Tongue (tissue), 1 donor: ENCODE measurements at regions not wholly inside any gene's neighbourhood (a gene's known extent, or its start where the extent isn't known, plus 50 kb on each side); places are given as distances from the start of the nearest gene placed in this dataset.

Source experiments
- DNase-seq: peaks from one replicate; pipeline ENCODE4 v3.0.0-alpha.2; 2015

- no peak for DNase-seq
Observed at GRCh38 chr21:41080485-41081121, 87.4 kb upstream of the BACE2 start.

- peak; percentile 92 for DNase-seq
Observed at GRCh38 chr21:41086569-41086968, 81.4 kb upstream of the BACE2 start.

GRCh38 chr21:41090981-41091380 lies 77.0 kb upstream of the BACE2 start:
- DNase-seq: peak; percentile 93

GRCh38 chr21:41091616-41092015 lies 76.3 kb upstream of the BACE2 start:
- DNase-seq: peak; percentile 89

- DNase-seq: peak; percentile 37
Observed at GRCh38 chr21:41092312-41092711, 75.6 kb upstream of the BACE2 start.

- no peak for DNase-seq
Observed at GRCh38 chr21:41095983-41096382, 72.0 kb upstream of the BACE2 start.

- DNase-seq: no peak
Observed at GRCh38 chr21:41098076-41098475, 69.9 kb upstream of the BACE2 start.

- no peak for DNase-seq
Observed at GRCh38 chr21:41098481-41099042, 69.4 kb upstream of the BACE2 start.

- DNase-seq: no peak
Observed at GRCh38 chr21:41100826-41101550, 67.0 kb upstream of the BACE2 start.

- peak; percentile 42 for DNase-seq
Observed at GRCh38 chr21:41102281-41102680, 65.7 kb upstream of the BACE2 start.

- DNase-seq: no peak
Observed at GRCh38 chr21:41107602-41108001, 60.4 kb upstream of the BACE2 start.

- DNase-seq: no peak
Observed at GRCh38 chr21:41108668-41109585, 59.0 kb upstream of the BACE2 start.

- DNase-seq: no peak
Observed at GRCh38 chr21:41110161-41110560, 57.8 kb upstream of the BACE2 start.

GRCh38 chr21:41110664-41111063 lies 57.3 kb upstream of the BACE2 start:
- DNase-seq: no peak

GRCh38 chr21:41111681-41112080 lies 56.3 kb upstream of the BACE2 start:
- no peak for DNase-seq

GRCh38 chr21:41112740-41113692 lies 54.9 kb upstream of the BACE2 start:
- peak; percentile 73 for DNase-seq

- DNase-seq: peak; percentile 73
Observed at GRCh38 chr21:41115851-41116250, 52.1 kb upstream of the BACE2 start.
